Adrenal gland (tissue), 5 donors: ENCODE measurements at regions not wholly inside any gene's neighbourhood (a gene's known extent, or its start where the extent isn't known, plus 50 kb on each side); places are given as distances from the start of the nearest gene placed in this dataset.

Source experiments
- POLR2A ChIP-seq, 2 donors: fragments of 450-650 bp; IDR thresholded peaks; one replicate each; pipeline ENCODE4 v1.6.1; 2017; ENCODE audit warnings: antibody characterized with exemption in 2 of 2, mild to moderate bottlenecking in 2 of 2, moderate library complexity in 1 of 2
- TF ChIP-seq, protein P1 (sequence below), 6 experiments: fragments of 450-650 bp in 4 of 6; fragments of 200-600 bp in 2 of 6; sonication (generic) in 1 of 6; IDR thresholded peaks; 1 replicate in 5 of 6; 2 replicates in 1 of 6; pipeline versions ENCODE4 v1.5.1 to v1.8.0; 2016 to 2021; ENCODE audit warnings: antibody characterized with exemption in 6 of 6, mild to moderate bottlenecking in 2 of 6, moderate library complexity in 1 of 6
- donor health status: DM: no; HTN: no; CAD: no.

DNA sequence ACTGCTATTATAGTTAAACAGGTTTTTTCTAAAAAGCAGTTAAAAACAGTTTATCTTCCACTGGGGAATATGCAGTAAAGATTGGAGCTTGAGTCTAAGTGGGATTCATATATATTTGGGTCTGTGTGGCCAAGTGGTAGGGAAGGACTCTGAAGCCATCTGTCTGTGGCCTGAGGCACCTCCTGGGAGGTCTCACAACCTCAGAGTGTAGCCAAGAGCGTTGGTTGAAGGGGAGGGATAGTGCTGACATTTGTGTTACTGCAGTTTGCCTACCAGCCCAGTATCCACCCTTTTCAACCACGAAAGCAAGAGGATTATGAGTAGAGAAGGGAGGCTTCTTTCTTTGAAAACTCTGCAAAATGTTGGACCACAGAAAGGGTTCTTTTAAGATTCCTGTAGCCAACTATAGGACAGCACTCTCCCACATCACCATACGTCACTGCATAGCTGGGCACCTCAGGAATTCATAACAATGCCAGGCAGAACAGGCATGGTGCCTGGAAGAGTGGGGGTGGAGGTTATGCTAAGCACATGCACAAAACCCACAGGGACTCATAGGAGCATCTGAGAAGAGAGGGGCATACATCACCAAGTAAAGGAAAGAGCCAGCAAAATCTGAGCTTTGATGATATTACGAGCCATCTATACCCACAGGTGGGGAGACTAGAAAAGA, 90.5 kb upstream of the HEY2 start:
- TF ChIP-seq, protein P1, sequence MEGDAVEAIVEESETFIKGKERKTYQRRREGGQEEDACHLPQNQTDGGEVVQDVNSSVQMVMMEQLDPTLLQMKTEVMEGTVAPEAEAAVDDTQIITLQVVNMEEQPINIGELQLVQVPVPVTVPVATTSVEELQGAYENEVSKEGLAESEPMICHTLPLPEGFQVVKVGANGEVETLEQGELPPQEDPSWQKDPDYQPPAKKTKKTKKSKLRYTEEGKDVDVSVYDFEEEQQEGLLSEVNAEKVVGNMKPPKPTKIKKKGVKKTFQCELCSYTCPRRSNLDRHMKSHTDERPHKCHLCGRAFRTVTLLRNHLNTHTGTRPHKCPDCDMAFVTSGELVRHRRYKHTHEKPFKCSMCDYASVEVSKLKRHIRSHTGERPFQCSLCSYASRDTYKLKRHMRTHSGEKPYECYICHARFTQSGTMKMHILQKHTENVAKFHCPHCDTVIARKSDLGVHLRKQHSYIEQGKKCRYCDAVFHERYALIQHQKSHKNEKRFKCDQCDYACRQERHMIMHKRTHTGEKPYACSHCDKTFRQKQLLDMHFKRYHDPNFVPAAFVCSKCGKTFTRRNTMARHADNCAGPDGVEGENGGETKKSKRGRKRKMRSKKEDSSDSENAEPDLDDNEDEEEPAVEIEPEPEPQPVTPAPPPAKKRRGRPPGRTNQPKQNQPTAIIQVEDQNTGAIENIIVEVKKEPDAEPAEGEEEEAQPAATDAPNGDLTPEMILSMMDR (IDR thresholded peaks at IDR 0.05) = no peak
- TF ChIP-seq POLR2A (IDR thresholded peaks at IDR 0.05) = no peak
